Right lobe of liver (tissue), 6 donors: ENCODE measurements at regions not wholly inside any gene's neighbourhood (a gene's known extent, or its start where the extent isn't known, plus 50 kb on each side); places are given as distances from the start of the nearest gene placed in this dataset.

Experiments used
- ATAC-seq, 4 donors: fragments of 200-7000 bp; cut with Tn5 transposase; one replicate each; pipeline ENCODE4 v1.9.1; 2020; ENCODE audit warnings: mild to moderate bottlenecking in 4 of 4, moderate library complexity in 4 of 4
- DNase-seq, 3 donors: peaks; one replicate each; pipeline ENCODE4 v3.0.0-alpha.2; 2020
- H3K27ac ChIP-seq, 3 donors: fragments of 200-600 bp; one replicate each; pipeline ENCODE4 v1.8.0; 2022
- H3K27me3 ChIP-seq, 2 donors: fragments of 200-600 bp; one replicate each; pipeline ENCODE4 v1.8.0; 2022
- H3K36me3 ChIP-seq, 4 donors: fragments of 200-600 bp; sonication (generic) in 1 of 4; one replicate each; pipeline versions ENCODE4 v1.5.1 to v1.8.0; 2017 to 2022; ENCODE audit warnings: control low read depth in 1 of 4
- H3K4me1 ChIP-seq, 4 donors: fragments of 200-600 bp; sonication (generic) in 1 of 4; one replicate each; pipeline versions ENCODE4 v1.5.1 to v1.8.0; 2017 to 2022; ENCODE audit warnings: control low read depth in 1 of 4
- H3K4me3 ChIP-seq, 3 donors: fragments of 200-600 bp; one replicate each; pipeline ENCODE4 v1.8.0; 2022
- H3K9me3 ChIP-seq, 4 donors: fragments of 200-600 bp; sonication (generic) in 1 of 4; one replicate each; pipeline versions ENCODE4 v1.5.1 to v1.8.0; 2017 to 2022; ENCODE audit warnings: control low read depth in 1 of 4
- CTCF ChIP-seq, 4 donors: fragments of 200-600 bp in 3 of 4; fragments of 450-650 bp in 1 of 4; IDR thresholded peaks; one replicate each; pipeline versions ENCODE4 v1.5.1 to v1.8.0; 2016 to 2022; ENCODE audit warnings: antibody characterized with exemption in 4 of 4, mild to moderate bottlenecking in 2 of 4
- POLR2A ChIP-seq: fragments of 450-650 bp; IDR thresholded peaks from one replicate; pipeline ENCODE4 v1.6.1; 2017; ENCODE audit warnings: antibody characterized with exemption, mild to moderate bottlenecking
- WGBS: methylation state at CpG from one replicate; pipeline ENCODE4 v1.1.6; 2018; ENCODE audit warnings: low coverage, low lambda C conversion rate; ENCODE audit not compliant: insufficient coverage; ENCODE audit errors: missing lambda C conversion rate; 5-methylcytosine and 5-hydroxymethylcytosine counted together
- intact Hi-C, 2 donors: fragments of 100-400 bp; cut with DNase I; formaldehyde crosslinking; loops; one replicate each; pipeline versions ENCODE4 v1.11.2 to v1.14.1; 2022
- donor health status: DM: no; HTN: yes; CAD: no.
- donor health status: DM: no; HTN: no; CAD: no.
- donor health status: DM: no; HTN: no; CAD: no.
- donor health status: DM: no; HTN: yes; CAD: no.
- donor health status: DM: no; HTN: yes; CAD: no.

- WGBS, result 61% methylated on average over 5 of the region's 5 CpGs
- Histone ChIP-seq H3K9me3 (no peaks in the 10 kb centered on the region), H3K4me3 (no peak overlapping the region), H3K27me3 (no peaks in the 10 kb centered on the region), H3K36me3 (no peaks in the 10 kb centered on the region), H3K4me1 (no peaks in the 10 kb centered on the region), H3K27ac (no peak overlapping the region)
- TF ChIP-seq CTCF (IDR thresholded peaks at IDR 0.05), result no peak
- no peak for TF ChIP-seq POLR2A
- intact Hi-C loops, result no loop called here
- ATAC-seq (no peak), DNase-seq (no peak)
Measured at GRCh38 chr2:66137606-66138130, 297.3 kb upstream of the MEIS1 start.

GRCh38 chr2:66134138-66134701 lies 300.7 kb upstream of the MEIS1 start:
- intact Hi-C loops, result no loop called here

DNA sequence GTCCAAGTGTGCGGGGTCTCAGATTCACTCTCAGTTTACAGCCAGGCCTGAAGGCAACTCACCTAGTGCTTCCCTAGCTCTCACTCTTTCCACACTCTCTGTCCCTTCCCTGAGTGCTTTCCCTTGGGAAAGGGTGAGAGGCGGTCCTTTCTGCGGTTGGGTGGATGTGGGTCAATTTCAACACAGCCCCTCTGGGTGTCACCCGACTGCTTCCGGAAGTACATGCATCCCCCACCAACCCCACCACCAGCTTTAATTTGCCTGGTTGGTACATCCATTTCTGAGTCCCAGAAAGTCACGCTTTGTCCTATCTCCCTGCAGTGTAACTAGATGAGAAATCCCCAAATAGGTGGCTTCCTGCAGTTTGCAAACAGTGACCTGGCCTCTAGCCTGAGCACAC lies 307.3 kb upstream of the MEIS1 start:
- DNase-seq (no peak), ATAC-seq (no peak)
- intact Hi-C loops, result no loop called here
- Histone ChIP-seq H3K4me1 (no peaks in the 10 kb centered on the region), H3K36me3 (no peaks in the 10 kb centered on the region), H3K27me3 (no peaks in the 10 kb centered on the region), H3K27ac (no peak overlapping the region), H3K4me3 (no peak overlapping the region), H3K9me3 (no peaks in the 10 kb centered on the region)
- TF ChIP-seq POLR2A (no peak), CTCF (IDR thresholded peaks at IDR 0.05) (no peak)
- WGBS, result 83% methylated on average over 2 of the region's 6 CpGs

More at GRCh38 chr2:66134138-66134701, 300.7 kb upstream of the MEIS1 start:
- Histone ChIP-seq H3K36me3 (no peaks in the 10 kb centered on the region), H3K4me3 (no peak overlapping the region), H3K27ac (no peak overlapping the region), H3K4me1 (no peaks in the 10 kb centered on the region), H3K9me3 (no peaks in the 10 kb centered on the region), H3K27me3 (no peaks in the 10 kb centered on the region)
- TF ChIP-seq CTCF (IDR thresholded peaks at IDR 0.05) (no peak), POLR2A (no peak)
- 52% methylated on average over 4 of the region's 4 CpGs for WGBS
- ATAC-seq, result no peak
- no peak for DNase-seq

DNA sequence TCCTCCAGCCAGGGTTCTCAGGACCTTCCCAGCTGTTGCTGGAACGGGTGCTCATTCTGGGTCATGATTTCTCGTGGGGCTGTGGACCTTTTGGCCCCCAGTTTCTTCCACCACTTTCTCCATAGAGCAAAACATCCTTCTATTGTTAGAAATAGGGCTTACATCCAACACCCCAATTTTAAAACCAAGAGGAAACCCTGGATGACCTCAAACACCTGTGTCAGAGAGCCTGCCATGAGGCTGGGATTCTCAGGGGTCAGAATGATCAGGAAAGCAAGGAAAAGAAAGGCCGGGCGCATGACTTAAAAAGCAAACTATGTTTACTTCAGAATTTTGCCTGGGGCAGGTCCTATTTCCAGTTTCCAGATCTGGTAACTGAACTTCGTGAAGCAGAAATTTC lies 307.9 kb upstream of the MEIS1 start:
- no peaks in the 10 kb centered on the region for H3K9me3 ChIP-seq
- DNase-seq (no peak), ATAC-seq (no peak)
- no peaks in the 10 kb centered on the region for H3K36me3 ChIP-seq
- H3K27ac ChIP-seq, result no peak overlapping the region
- intact Hi-C loops, result no loop called here
- TF ChIP-seq CTCF (IDR thresholded peaks at IDR 0.05) (no peak), POLR2A (no peak)
- no peaks in the 10 kb centered on the region for H3K4me1 ChIP-seq
- no peaks in the 10 kb centered on the region for H3K27me3 ChIP-seq
- WGBS, result 60% methylated on average over 5 of the region's 5 CpGs
- H3K4me3 ChIP-seq, result no peak overlapping the region
